ENCODE measurements at regions not wholly inside any gene's neighbourhood (a gene's known extent, or its start where the extent isn't known, plus 50 kb on each side); places are given as distances from the start of the nearest gene placed in this dataset.

DNA sequence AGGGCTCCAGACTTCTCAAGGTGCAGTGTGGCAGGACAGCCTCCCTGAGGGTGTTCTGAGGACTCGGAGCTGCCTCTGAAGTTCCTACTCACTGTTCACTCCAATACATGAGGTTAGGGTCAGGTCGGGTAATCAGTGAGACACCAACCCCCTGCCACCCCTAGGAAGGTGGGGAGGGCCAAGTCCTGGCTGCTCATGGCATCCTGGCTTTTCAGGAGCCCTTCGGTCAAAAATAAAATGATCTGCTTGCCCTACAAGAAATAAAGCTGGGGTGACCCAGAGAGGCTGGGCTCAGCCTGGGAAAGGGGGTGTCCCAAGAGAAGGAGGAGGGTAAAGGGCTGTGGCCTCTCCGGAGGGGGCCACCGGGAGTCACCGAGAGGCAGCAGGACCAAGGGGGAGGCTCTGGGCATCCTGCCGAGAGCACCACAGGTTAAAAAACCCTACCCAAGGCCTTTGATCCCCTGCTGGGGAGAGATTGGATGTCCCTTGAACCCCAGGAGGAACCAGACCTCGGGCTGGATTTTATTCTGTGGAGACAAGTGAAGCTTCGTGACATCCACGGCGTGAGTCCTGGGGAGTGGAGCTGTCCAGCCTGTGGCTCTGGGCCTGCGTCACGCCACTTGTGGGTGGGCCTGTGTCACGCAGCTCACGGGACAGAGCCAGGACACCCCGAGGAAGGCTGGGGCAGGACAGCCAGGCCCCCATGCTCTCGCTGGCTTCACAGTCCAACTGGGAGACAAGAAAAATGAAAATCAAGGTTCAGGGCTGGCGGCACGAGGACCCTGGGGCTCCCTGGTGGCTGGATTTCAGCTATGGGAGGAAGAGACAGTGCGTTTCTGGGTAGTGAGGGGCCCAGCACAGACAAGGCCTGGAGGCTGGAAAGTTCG is 102.2 kb upstream of the FGF3 start:
- no peak overlapping the region for H3K4me3 ChIP-seq (ENCODE audit: low read length)
- H3K27ac ChIP-seq (ENCODE audit: low read depth, low read length), result no peak overlapping the region
- H3K4me1 ChIP-seq (ENCODE audit: control insufficient read depth, insufficient read depth, low read length), result no peaks in the 10 kb centered on the region
- H3K9ac ChIP-seq (ENCODE audit: extremely low read depth, low read length, poor library complexity, severe bottlenecking), result no peak overlapping the region
- Mint-ChIP-seq H3K27me3 (ENCODE audit: insufficient read depth) (peaks cover 43% of the 10 kb centered on the region), H3K27ac (no peak overlapping the region), H3K4me1 (no peaks in the 10 kb centered on the region), H3K9me3 (no peaks in the 10 kb centered on the region), H3K36me3 (ENCODE audit: low read depth) (no peaks in the 10 kb centered on the region), H3K4me3 (no peak overlapping the region)
- H3K9me3 ChIP-seq (ENCODE audit: control insufficient read depth, low read length), result no peaks in the 10 kb centered on the region
- TF ChIP-seq, protein P1, sequence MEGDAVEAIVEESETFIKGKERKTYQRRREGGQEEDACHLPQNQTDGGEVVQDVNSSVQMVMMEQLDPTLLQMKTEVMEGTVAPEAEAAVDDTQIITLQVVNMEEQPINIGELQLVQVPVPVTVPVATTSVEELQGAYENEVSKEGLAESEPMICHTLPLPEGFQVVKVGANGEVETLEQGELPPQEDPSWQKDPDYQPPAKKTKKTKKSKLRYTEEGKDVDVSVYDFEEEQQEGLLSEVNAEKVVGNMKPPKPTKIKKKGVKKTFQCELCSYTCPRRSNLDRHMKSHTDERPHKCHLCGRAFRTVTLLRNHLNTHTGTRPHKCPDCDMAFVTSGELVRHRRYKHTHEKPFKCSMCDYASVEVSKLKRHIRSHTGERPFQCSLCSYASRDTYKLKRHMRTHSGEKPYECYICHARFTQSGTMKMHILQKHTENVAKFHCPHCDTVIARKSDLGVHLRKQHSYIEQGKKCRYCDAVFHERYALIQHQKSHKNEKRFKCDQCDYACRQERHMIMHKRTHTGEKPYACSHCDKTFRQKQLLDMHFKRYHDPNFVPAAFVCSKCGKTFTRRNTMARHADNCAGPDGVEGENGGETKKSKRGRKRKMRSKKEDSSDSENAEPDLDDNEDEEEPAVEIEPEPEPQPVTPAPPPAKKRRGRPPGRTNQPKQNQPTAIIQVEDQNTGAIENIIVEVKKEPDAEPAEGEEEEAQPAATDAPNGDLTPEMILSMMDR (conservative IDR thresholded peaks at IDR 0.05), result no peak
- H3K27me3 ChIP-seq (ENCODE audit: control insufficient read depth, insufficient read depth, low read length, poor library complexity, severe bottlenecking), result peaks cover 24% of the 10 kb centered on the region
- no peaks in the 10 kb centered on the region for H3K36me3 ChIP-seq (ENCODE audit: control insufficient read depth, insufficient read depth, low read length)
- peak; percentile 54 for DNase-seq
- WGBS, 2 experiments (ENCODE audit: insufficient coverage in 1 of 2, insufficient read length in 1 of 2), result 82 to 87% methylated on average over 12 to 21 of the region's 21 CpGs

DNA sequence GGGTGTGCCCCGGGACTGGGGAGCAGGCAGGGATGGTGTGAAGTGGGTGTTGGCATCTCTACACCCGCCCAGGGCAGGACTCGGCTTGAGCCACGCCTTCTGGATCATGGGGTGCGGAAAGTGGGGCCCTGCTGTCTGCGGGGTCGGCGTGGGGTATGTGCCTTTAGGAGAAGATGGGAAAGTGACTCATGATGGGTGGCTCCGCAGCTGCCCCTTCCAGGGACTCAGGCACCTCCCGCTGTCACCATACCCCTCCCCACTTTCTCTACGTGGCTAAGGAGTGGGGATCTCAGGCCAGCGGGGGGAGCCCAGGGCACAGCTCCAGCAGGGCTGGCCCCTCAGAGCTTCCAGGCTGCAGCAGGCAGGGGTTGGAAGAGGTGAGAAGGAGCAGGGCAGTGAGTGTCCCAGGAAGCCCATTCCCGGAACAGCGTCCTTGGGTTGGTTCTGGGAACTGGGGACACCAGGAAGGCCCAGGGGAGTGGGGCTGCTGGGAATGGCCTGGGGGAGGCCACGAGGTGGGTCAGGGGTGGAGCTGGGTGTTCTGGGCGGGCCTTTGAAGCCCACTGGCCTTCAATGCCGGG is 102.9 kb upstream of the FGF3 start:
- H3K4me3 Mint-ChIP-seq, result no peak overlapping the region
- H3K4me1 ChIP-seq (ENCODE audit: control insufficient read depth, insufficient read depth, low read length), result no peaks in the 10 kb centered on the region
- peaks cover 39% of the 10 kb centered on the region for H3K27me3 Mint-ChIP-seq (ENCODE audit: insufficient read depth)
- DNase-seq, result peak; percentile 53
- 86 to 100% methylated on average over 1 to 17 of the region's 17 CpGs for WGBS, 2 experiments (ENCODE audit: insufficient coverage in 1 of 2, insufficient read length in 1 of 2)
- no peaks in the 10 kb centered on the region for H3K9me3 ChIP-seq (ENCODE audit: control insufficient read depth, low read length)
- H3K27ac ChIP-seq (ENCODE audit: low read depth, low read length), result no peak overlapping the region
- H3K36me3 Mint-ChIP-seq (ENCODE audit: low read depth), result no peaks in the 10 kb centered on the region
- TF ChIP-seq, protein P1 (conservative IDR thresholded peaks at IDR 0.05), result no peak
- H3K27ac Mint-ChIP-seq, result no peak overlapping the region
- no peaks in the 10 kb centered on the region for H3K4me1 Mint-ChIP-seq
- no peak overlapping the region for H3K4me3 ChIP-seq (ENCODE audit: low read length)
- H3K9ac ChIP-seq (ENCODE audit: extremely low read depth, low read length, poor library complexity, severe bottlenecking), result no peak overlapping the region
- no peaks in the 10 kb centered on the region for H3K36me3 ChIP-seq (ENCODE audit: control insufficient read depth, insufficient read depth, low read length)
- no peaks in the 10 kb centered on the region for H3K9me3 Mint-ChIP-seq
- peaks cover 21% of the 10 kb centered on the region for H3K27me3 ChIP-seq (ENCODE audit: control insufficient read depth, insufficient read depth, low read length, poor library complexity, severe bottlenecking)

DNA sequence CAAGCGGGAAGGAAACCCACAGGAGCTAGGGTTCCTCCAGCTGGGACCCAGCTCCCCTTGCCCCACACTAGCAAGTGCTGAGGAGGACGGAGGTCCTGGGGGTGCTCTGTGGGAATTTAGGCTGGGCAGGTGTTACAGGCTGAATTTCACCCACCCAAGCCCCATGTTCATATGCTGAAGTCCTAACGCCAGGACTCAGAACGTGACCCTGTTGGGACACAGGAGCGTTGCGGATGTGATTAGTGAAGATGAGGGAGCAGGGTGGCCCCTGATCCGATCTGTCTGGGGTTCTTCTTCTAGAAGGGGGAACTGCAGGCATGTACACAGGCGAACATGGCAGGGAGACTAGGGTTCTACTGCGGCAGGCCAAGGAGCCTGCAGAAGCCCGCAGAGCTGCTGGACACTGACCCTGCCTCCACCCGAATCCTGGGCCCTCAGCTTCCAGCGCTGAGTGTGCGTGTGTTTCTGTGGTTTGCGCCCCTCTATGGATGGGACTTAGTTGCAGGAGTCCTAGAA is 103.4 kb upstream of the FGF3 start:
- Mint-ChIP-seq H3K4me3 (no peak overlapping the region), H3K9me3 (no peaks in the 10 kb centered on the region), H3K27ac (no peak overlapping the region), H3K36me3 (ENCODE audit: low read depth) (no peaks in the 10 kb centered on the region), H3K4me1 (no peaks in the 10 kb centered on the region), H3K27me3 (ENCODE audit: insufficient read depth) (peaks cover 38% of the 10 kb centered on the region)
- H3K27ac ChIP-seq (ENCODE audit: low read depth, low read length), result no peak overlapping the region
- DNase-seq, result no peak
- no peaks in the 10 kb centered on the region for H3K4me1 ChIP-seq (ENCODE audit: control insufficient read depth, insufficient read depth, low read length)
- H3K9me3 ChIP-seq (ENCODE audit: control insufficient read depth, low read length), result no peaks in the 10 kb centered on the region
- H3K9ac ChIP-seq (ENCODE audit: extremely low read depth, low read length, poor library complexity, severe bottlenecking), result no peak overlapping the region
- peaks cover 16% of the 10 kb centered on the region for H3K27me3 ChIP-seq (ENCODE audit: control insufficient read depth, insufficient read depth, low read length, poor library complexity, severe bottlenecking)
- no peak overlapping the region for H3K4me3 ChIP-seq (ENCODE audit: low read length)
- no peaks in the 10 kb centered on the region for H3K36me3 ChIP-seq (ENCODE audit: control insufficient read depth, insufficient read depth, low read length)
- 90 to 95% methylated on average over 9 to 14 of the region's 14 CpGs for WGBS, 2 experiments (ENCODE audit: insufficient coverage in 1 of 2, insufficient read length in 1 of 2)
- TF ChIP-seq, protein P1 (conservative IDR thresholded peaks at IDR 0.05), result no peak

Measured in endodermal cell (in vitro differentiated cells).